ENCODE measurements at regions not wholly inside any gene's neighbourhood (a gene's known extent, or its start where the extent isn't known, plus 50 kb on each side); places are given as distances from the start of the nearest gene placed in this dataset.
A peak's percentile ranks its signal among the peaks of the same experiment; 100 is the strongest.

- H3K4me1 ChIP-seq = no peaks in the 10 kb centered on the region
- TF ChIP-seq POLR2A (IDR thresholded peaks at IDR 0.05) = no peak
- H3K9me3 ChIP-seq = no peaks in the 10 kb centered on the region
- H3K4me3 ChIP-seq = no peak overlapping the region
- H3K27ac ChIP-seq = no peak overlapping the region
- intact Hi-C loops (cut with DNase I; ENCODE audit: low total_unique reads) = no loop called here
- H3K36me3 ChIP-seq = no peaks in the 10 kb centered on the region
- no peaks in the 10 kb centered on the region for H3K27me3 ChIP-seq
- no peak for DNase-seq
Observed at GRCh38 chr2:8575834-8576423, 105.9 kb upstream of the ID2 start.

- H3K4me1 ChIP-seq = no peaks in the 10 kb centered on the region
- H3K4me3 ChIP-seq = no peak overlapping the region
- H3K36me3 ChIP-seq = no peaks in the 10 kb centered on the region
- intact Hi-C loops (cut with DNase I; ENCODE audit: low total_unique reads) = no loop called here
- TF ChIP-seq CTCF (IDR thresholded peaks at IDR 0.05) = no peak
- TF ChIP-seq POLR2A (IDR thresholded peaks at IDR 0.05) = no peak
- no peaks in the 10 kb centered on the region for H3K9me3 ChIP-seq
- no peak overlapping the region for H3K27ac ChIP-seq
- H3K27me3 ChIP-seq = no peaks in the 10 kb centered on the region
- DNase-seq = no peak
Observed at GRCh38 chr2:8576525-8577167, 105.2 kb upstream of the ID2 start.

GRCh38 chr2:8577573-8577972 is 104.3 kb upstream of the ID2 start:
- Histone ChIP-seq H3K36me3 (no peaks in the 10 kb centered on the region), H3K9me3 (no peaks in the 10 kb centered on the region), H3K4me3 (no peak overlapping the region), H3K27ac (no peak overlapping the region), H3K4me1 (no peaks in the 10 kb centered on the region), H3K27me3 (no peaks in the 10 kb centered on the region)
- intact Hi-C loops (cut with DNase I; ENCODE audit: low total_unique reads) = no loop called here
- no peak for TF ChIP-seq POLR2A (IDR thresholded peaks at IDR 0.05)
- TF ChIP-seq CTCF (IDR thresholded peaks at IDR 0.05) = no peak
- DNase-seq = no peak

- H3K36me3 ChIP-seq = no peaks in the 10 kb centered on the region
- peak in 1 of 2 donors; percentile 12 for DNase-seq
- H3K27ac ChIP-seq = no peak overlapping the region
- no peaks in the 10 kb centered on the region for H3K4me1 ChIP-seq
- TF ChIP-seq CTCF (IDR thresholded peaks at IDR 0.05) = no peak
- TF ChIP-seq POLR2A (IDR thresholded peaks at IDR 0.05) = no peak
- no peaks in the 10 kb centered on the region for H3K27me3 ChIP-seq
- H3K9me3 ChIP-seq = no peaks in the 10 kb centered on the region
- intact Hi-C loops (cut with DNase I; ENCODE audit: low total_unique reads) = no loop called here
- H3K4me3 ChIP-seq = no peak overlapping the region
Observed at GRCh38 chr2:8578335-8579244, 103.3 kb upstream of the ID2 start.

- intact Hi-C loops (cut with DNase I; ENCODE audit: low total_unique reads) = no loop called here
- Histone ChIP-seq H3K27me3 (no peaks in the 10 kb centered on the region), H3K4me3 (no peak overlapping the region), H3K27ac (no peak overlapping the region), H3K36me3 (no peaks in the 10 kb centered on the region), H3K4me1 (no peaks in the 10 kb centered on the region), H3K9me3 (no peaks in the 10 kb centered on the region)
- no peak for DNase-seq
- TF ChIP-seq CTCF (IDR thresholded peaks at IDR 0.05) (no peak), POLR2A (IDR thresholded peaks at IDR 0.05) (no peak)
Observed at GRCh38 chr2:8579485-8580085, 102.3 kb upstream of the ID2 start.
